HG03558 (cell line): ENCODE measurements at regions not wholly inside any gene's neighbourhood (a gene's known extent, or its start where the extent isn't known, plus 50 kb on each side); places are given as distances from the start of the nearest gene placed in this dataset.

Experiments used
- ATAC-seq: cut with Tn5 transposase; IDR thresholded peaks from one replicate; pipeline ENCODE4 v1.9.1; 2021; ENCODE audit warnings: moderate number of reproducible peaks; ENCODE audit not compliant: unreplicated experiment; ENCODE audit errors: extremely low read depth

- no peak for ATAC-seq
Observed at GRCh38 chr1:70911861-70912260, 135.8 kb downstream of the PTGER3 start.

DNA sequence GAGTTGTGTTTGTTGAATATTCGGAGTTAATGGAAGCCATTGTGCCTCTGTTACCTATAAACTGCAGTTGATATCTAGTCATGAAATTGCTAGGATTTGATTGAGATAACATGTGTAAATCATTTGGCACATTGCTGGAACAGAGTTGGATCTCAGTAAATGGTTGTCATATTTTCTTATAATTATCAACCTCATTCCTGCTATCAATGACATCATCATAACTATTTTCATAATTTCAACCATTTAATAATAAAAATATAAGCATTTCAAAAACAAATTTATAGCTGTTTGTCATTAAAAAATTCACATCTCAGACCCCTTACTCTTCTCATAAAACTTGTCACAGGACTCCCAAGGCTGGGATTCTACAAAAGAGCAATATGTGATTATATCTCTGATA, 133.4 kb downstream of the PTGER3 start:
- ATAC-seq, result no peak

- ATAC-seq, result no peak
Observed at GRCh38 chr1:70915258-70916033, 132.2 kb downstream of the PTGER3 start.

DNA sequence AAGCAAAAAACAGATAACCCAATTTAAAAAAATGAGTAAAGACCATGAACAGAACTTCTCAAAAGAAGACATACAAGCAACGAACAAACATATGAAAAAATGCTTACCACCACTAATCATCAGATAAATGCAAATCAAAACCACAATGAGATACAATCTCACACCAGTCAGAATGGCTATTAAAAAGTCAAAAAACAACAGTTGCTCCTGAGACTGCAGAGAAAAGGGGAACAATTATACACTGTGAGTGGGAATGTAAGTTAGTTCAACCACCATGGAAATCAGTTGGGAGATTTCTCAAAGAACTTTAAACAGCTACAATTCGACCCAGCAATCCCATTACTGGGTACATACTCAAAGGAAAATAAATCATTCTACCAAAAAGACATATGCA, 131.6 kb downstream of the PTGER3 start:
- no peak for ATAC-seq

DNA sequence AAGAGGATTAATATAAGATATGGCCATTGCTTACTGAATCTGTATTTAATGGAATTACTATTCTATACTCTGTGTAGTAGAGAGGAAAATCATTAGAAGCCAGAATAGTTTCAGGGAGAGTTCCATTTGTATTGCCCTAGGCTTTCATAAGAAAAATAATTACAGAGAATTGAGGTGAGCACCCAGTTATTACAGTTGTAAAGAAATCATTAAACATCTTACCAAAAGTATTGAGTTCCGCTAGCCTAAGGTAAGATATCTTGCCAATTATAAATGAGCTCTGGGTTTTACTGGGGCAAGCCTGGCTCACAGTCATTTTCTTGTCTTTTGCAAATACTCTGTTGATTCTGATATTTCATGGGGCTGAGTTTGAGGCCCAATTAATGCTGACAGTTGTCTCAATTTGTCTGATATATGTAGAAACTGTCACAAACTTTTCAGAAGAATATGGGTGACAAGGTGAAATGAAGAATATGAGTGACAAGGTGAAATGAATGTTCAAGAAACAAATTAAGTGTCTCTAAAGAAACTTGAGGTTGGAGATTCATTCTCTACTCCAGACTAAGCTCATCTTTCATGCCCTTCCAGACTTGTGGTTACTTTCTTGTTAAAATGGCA, 127.8 kb downstream of the PTGER3 start:
- ATAC-seq, result no peak
